ENCODE measurements at regions not wholly inside any gene's neighbourhood (a gene's known extent, or its start where the extent isn't known, plus 50 kb on each side); places are given as distances from the start of the nearest gene placed in this dataset.

GRCh38 chr1:234861761-234862160 lies 251.8 kb upstream of the IRF2BP2 start:
- ChIA-PET POLR2A (no interaction called here), CTCF (interaction anchor here (2.1 kb wide), 1 partner anchor 11 kb away, joined by 7 read pairs; no protein-coding TSS in a partner anchor)
- no peak for DNase-seq
- H3K4me1 Mint-ChIP-seq (ENCODE audit: low read depth): peaks cover 15% of the 10 kb centered on the region
- TF ChIP-seq CTCF (IDR thresholded peaks at IDR 0.05): no peak
- H3K4me3 Mint-ChIP-seq: no peak overlapping the region
- H3K9me3 Mint-ChIP-seq: peaks cover 8% of the 10 kb centered on the region
- H3K27ac Mint-ChIP-seq: no peak overlapping the region
- no peaks in the 10 kb centered on the region for H3K27me3 Mint-ChIP-seq
- intact Hi-C loops (cut with micrococcal nuclease): no loop called here
- no peak for ATAC-seq
- peaks cover 2% of the 10 kb centered on the region for H3K36me3 Mint-ChIP-seq (ENCODE audit: low read depth)

- no peak for TF ChIP-seq CTCF (IDR thresholded peaks at IDR 0.05)
- H3K36me3 Mint-ChIP-seq (ENCODE audit: low read depth): peaks cover 2% of the 10 kb centered on the region
- ChIA-PET POLR2A (interaction anchor here (0.7 kb wide), 1 partner anchor 79 kb away, joined by 3 read pairs; no protein-coding TSS in a partner anchor), CTCF (interaction anchor here (2.1 kb wide), 1 partner anchor 10 kb away, joined by 7 read pairs; no protein-coding TSS in a partner anchor)
- no peak for ATAC-seq
- no peak overlapping the region for H3K27ac Mint-ChIP-seq
- no peaks in the 10 kb centered on the region for H3K27me3 Mint-ChIP-seq
- H3K4me3 Mint-ChIP-seq: no peak overlapping the region
- H3K9me3 Mint-ChIP-seq: peaks cover 8% of the 10 kb centered on the region
- H3K4me1 Mint-ChIP-seq (ENCODE audit: low read depth): peaks cover 10% of the 10 kb centered on the region
- DNase-seq: no peak
- intact Hi-C loops (cut with micrococcal nuclease): no loop called here
These were observed 251.1 kb upstream of the IRF2BP2 start for GRCh38 chr1:234861024-234861620.

DNA sequence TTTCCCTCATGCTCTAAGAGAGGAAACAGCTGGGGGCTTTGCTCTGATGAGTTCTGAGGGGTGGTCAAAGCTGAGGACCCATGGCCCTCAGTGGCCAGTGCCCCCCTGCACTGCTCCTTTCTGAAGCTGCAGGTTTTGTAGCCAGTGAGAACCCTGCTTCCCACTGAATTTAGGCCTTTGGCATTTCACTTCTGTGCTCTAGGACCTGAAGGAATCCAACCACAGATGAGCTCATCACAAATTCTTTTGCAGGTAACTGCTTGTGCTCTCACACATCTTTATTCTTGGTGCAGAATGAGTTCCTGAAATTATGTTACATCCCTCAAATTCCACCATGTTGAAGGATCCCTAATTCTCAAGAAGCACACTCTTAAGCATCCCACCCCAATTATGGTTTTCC lies 248.7 kb upstream of the IRF2BP2 start:
- CTCF ChIA-PET: interaction anchor here (1.1 kb wide), 1 partner anchor 158 kb away, joined by 3 read pairs; no protein-coding TSS in a partner anchor

GRCh38 chr1:234856845-234857245 lies 246.9 kb upstream of the IRF2BP2 start:
- Mint-ChIP-seq H3K36me3 (ENCODE audit: low read depth) (no peaks in the 10 kb centered on the region), H3K4me1 (ENCODE audit: low read depth) (peaks cover 13% of the 10 kb centered on the region), H3K9me3 (peaks cover 5% of the 10 kb centered on the region), H3K4me3 (no peak overlapping the region), H3K27ac (no peak overlapping the region), H3K27me3 (no peaks in the 10 kb centered on the region)
- ChIA-PET POLR2A (no interaction called here), CTCF (no interaction called here)
- DNase-seq (no peak), ATAC-seq (no peak)
- TF ChIP-seq CTCF (IDR thresholded peaks at IDR 0.05): no peak
- intact Hi-C loops (cut with micrococcal nuclease): no loop called here

More for the DNA sequence above, 248.7 kb upstream of the IRF2BP2 start:
- POLR2A ChIA-PET: interaction anchor here (1.0 kb wide), 1 partner anchor 470 kb away, joined by 4 read pairs; no protein-coding TSS in a partner anchor
- no peak overlapping the region for H3K27ac Mint-ChIP-seq
- H3K9me3 Mint-ChIP-seq: peaks cover 5% of the 10 kb centered on the region
- no peaks in the 10 kb centered on the region for H3K36me3 Mint-ChIP-seq (ENCODE audit: low read depth)
- no peak for TF ChIP-seq CTCF (IDR thresholded peaks at IDR 0.05)
- no peak overlapping the region for H3K4me3 Mint-ChIP-seq
- peaks cover 11% of the 10 kb centered on the region for H3K4me1 Mint-ChIP-seq (ENCODE audit: low read depth)
- ATAC-seq (no peak), DNase-seq (no peak)
- intact Hi-C loops (cut with micrococcal nuclease): no loop called here
- no peaks in the 10 kb centered on the region for H3K27me3 Mint-ChIP-seq

DNA sequence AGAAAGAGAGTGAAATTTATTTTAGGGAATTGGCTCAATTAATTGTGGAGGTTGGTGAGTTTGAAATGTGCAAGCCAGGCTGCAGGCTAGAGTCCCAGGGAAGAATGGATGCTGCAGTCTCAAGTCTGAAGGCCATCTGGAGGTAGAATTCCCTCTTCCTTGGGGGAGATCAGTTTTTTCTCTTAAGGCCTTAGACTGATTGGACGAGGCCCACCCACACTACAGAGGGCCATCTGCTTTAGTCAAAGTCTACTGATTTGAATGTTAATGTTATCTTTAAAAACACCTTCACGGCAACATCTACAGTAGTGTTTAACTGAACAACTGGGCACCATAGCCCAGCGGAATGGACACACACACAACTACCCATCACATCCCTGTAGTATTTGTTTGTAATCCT lies 245.9 kb upstream of the IRF2BP2 start:
- no peak for TF ChIP-seq CTCF (IDR thresholded peaks at IDR 0.05)
- DNase-seq: no peak
- peaks cover 18% of the 10 kb centered on the region for H3K4me1 Mint-ChIP-seq (ENCODE audit: low read depth)

More for the DNA sequence above, 245.9 kb upstream of the IRF2BP2 start:
- Mint-ChIP-seq H3K4me3 (no peak overlapping the region), H3K27ac (no peak overlapping the region), H3K27me3 (no peaks in the 10 kb centered on the region), H3K9me3 (no peaks in the 10 kb centered on the region), H3K36me3 (ENCODE audit: low read depth) (no peaks in the 10 kb centered on the region)
- no peak for ATAC-seq
- intact Hi-C loops (cut with micrococcal nuclease): no loop called here
- ChIA-PET CTCF (interaction anchor here (1.0 kb wide), 1 partner anchor 10 kb away, joined by 3 read pairs; no protein-coding TSS in a partner anchor), POLR2A (no interaction called here)

Measured in activated CD8-positive, alpha-beta T cell treated with anti-CD3 and anti-CD28 coated beads for 36 hours (primary cell).